ENCODE measurements at regions not wholly inside any gene's neighbourhood (a gene's known extent, or its start where the extent isn't known, plus 50 kb on each side); places are given as distances from the start of the nearest gene placed in this dataset.

GRCh38 chr5:68999181-68999580 is 94.6 kb upstream of the SLC30A5 start:
- TF ChIP-seq CTCF (IDR thresholded peaks at IDR 0.05) (no peak), POLR2A (IDR thresholded peaks at IDR 0.05) (no peak)
